ENCODE measurements at regions not wholly inside any gene's neighbourhood (a gene's known extent, or its start where the extent isn't known, plus 50 kb on each side); places are given as distances from the start of the nearest gene placed in this dataset.

- TF ChIP-seq CTCF (IDR thresholded peaks at IDR 0.05; ENCODE audit: low read depth, low read length, missing control alignments): no peak
- no peak overlapping the region for H3K4me3 ChIP-seq (replicated peaks; ENCODE audit: low read depth, low read length)
- no peak for DNase-seq (ENCODE audit: extremely low read depth, low read depth)
Observed at GRCh38 chr6:3627501-3627900, 124.0 kb downstream of the PXDC1 start.

GRCh38 chr6:3625980-3626563, 125.4 kb downstream of the PXDC1 start:
- no peak for TF ChIP-seq CTCF (IDR thresholded peaks at IDR 0.05; ENCODE audit: low read depth, low read length, missing control alignments)
- DNase-seq (ENCODE audit: extremely low read depth, low read depth): no peak

GRCh38 chr6:3625149-3625979, 126.1 kb downstream of the PXDC1 start:
- TF ChIP-seq CTCF (IDR thresholded peaks at IDR 0.05; ENCODE audit: low read depth, low read length, missing control alignments): no peak
- DNase-seq (ENCODE audit: extremely low read depth, low read depth): no peak
- H3K4me3 ChIP-seq (replicated peaks; ENCODE audit: low read depth, low read length): no peak overlapping the region

More at GRCh38 chr6:3625980-3626563, 125.4 kb downstream of the PXDC1 start:
- no peak overlapping the region for H3K4me3 ChIP-seq (replicated peaks; ENCODE audit: low read depth, low read length)

- no peak for DNase-seq (ENCODE audit: extremely low read depth, low read depth)
- no peak overlapping the region for H3K4me3 ChIP-seq (replicated peaks; ENCODE audit: low read depth, low read length)
- TF ChIP-seq CTCF (IDR thresholded peaks at IDR 0.05; ENCODE audit: low read depth, low read length, missing control alignments): no peak
Observed at GRCh38 chr6:3624250-3625136, 127.0 kb downstream of the PXDC1 start.

- DNase-seq (ENCODE audit: extremely low read depth, low read depth): no peak
- H3K4me3 ChIP-seq (replicated peaks; ENCODE audit: low read depth, low read length): no peak overlapping the region
- TF ChIP-seq CTCF (IDR thresholded peaks at IDR 0.05; ENCODE audit: low read depth, low read length, missing control alignments): no peak
Observed at GRCh38 chr6:3623451-3624249, 127.9 kb downstream of the PXDC1 start.

GRCh38 chr6:3621411-3621810, 130.1 kb downstream of the PXDC1 start:
- no peak for DNase-seq (ENCODE audit: extremely low read depth, low read depth)
- H3K4me3 ChIP-seq (replicated peaks; ENCODE audit: low read depth, low read length): no peak overlapping the region
- TF ChIP-seq CTCF (IDR thresholded peaks at IDR 0.05; ENCODE audit: low read depth, low read length, missing control alignments): no peak
